ENCODE measurements at regions not wholly inside any gene's neighbourhood (a gene's known extent, or its start where the extent isn't known, plus 50 kb on each side); places are given as distances from the start of the nearest gene placed in this dataset.

GRCh38 chr5:105218018-105218417 lies 1655.4 kb upstream of the NUDT12 start:
- TF ChIP-seq SIN3A (IDR thresholded peaks at IDR 0.05; ENCODE audit: low read depth) (no peak), FOSL1 (IDR thresholded peaks at IDR 0.05; ENCODE audit: low read depth) (no peak), POLR2A (IDR thresholded peaks at IDR 0.05; ENCODE audit: borderline replicate concordance, extremely low read depth, insufficient read depth, insufficient read length) (no peak), JUND (IDR thresholded peaks at IDR 0.05) (no peak), CTCF (IDR thresholded peaks at IDR 0.05 in 2 of 3, conservative IDR thresholded peaks at IDR 0.05 in 1 of 3; ENCODE audit: borderline replicate concordance in 1 of 3, insufficient read depth in 1 of 3, low read depth in 2 of 3, low read length in 2 of 3) (no peak), CEBPB (IDR thresholded peaks at IDR 0.05; ENCODE audit: low read depth) (no peak), REST (IDR thresholded peaks at IDR 0.05; ENCODE audit: low read depth) (no peak), ZNF274 (IDR thresholded peaks at IDR 0.05; ENCODE audit: low read depth, low read length) (no peak), RAD21 (IDR thresholded peaks at IDR 0.05; ENCODE audit: low read depth) (no peak), SP1 (IDR thresholded peaks at IDR 0.05; ENCODE audit: low read depth) (no peak), EZH2 (IDR thresholded peaks at IDR 0.05) (no peak), POLR2AphosphoS5 (IDR thresholded peaks at IDR 0.05; ENCODE audit: low read depth, low read length) (no peak), EZH2phosphoT487 (IDR thresholded peaks at IDR 0.05; ENCODE audit: borderline replicate concordance) (no peak), ZBTB33 (IDR thresholded peaks at IDR 0.05; ENCODE audit: extremely low read depth, insufficient replicate concordance, low read length) (no peak)

Measured in HCT116 (cell line).